ENCODE measurements at regions not wholly inside any gene's neighbourhood (a gene's known extent, or its start where the extent isn't known, plus 50 kb on each side); places are given as distances from the start of the nearest gene placed in this dataset.

- no peak for TF ChIP-seq ZIC2 (tag by site-specific recombination; IDR thresholded peaks at IDR 0.05)
- no peak for TF ChIP-seq ZNF561 (tag by site-specific recombination; IDR thresholded peaks at IDR 0.05; ENCODE audit: borderline replicate concordance)
- TF ChIP-seq ZNF274 (IDR thresholded peaks at IDR 0.05; ENCODE audit: low read length) = no peak
- TF ChIP-seq ZNF274 (tag by site-specific recombination; IDR thresholded peaks at IDR 0.05; ENCODE audit: borderline replicate concordance) = no peak
Measured at GRCh38 chr16:35440875-35441274, 1981.5 kb downstream of the TP53TG3F start (continued).

GRCh38 chr16:35447010-35447558, 1987.7 kb downstream of the TP53TG3F start:
- ChIA-PET POLR2A (no interaction called here), CTCF (no interaction called here)
- H3K27ac ChIP-seq (ENCODE audit: extremely low read depth, low read depth, low read length) = no peak overlapping the region
- no peaks in the 10 kb centered on the region for H3K9me3 ChIP-seq (ENCODE audit: control insufficient read depth, insufficient read depth, low read depth, low read length)
- H3K4me3 ChIP-seq (ENCODE audit: low read depth, low read length) = no peak overlapping the region
- H3K36me3 ChIP-seq (ENCODE audit: control insufficient read depth in 2 of 2, insufficient read depth in 1 of 2, low read length in 2 of 2) = no peaks in the 10 kb centered on the region
- TF ChIP-seq ZNF433 (tag by site-specific recombination; IDR thresholded peaks at IDR 0.05; ENCODE audit: low read depth) (no peak), SETDB1 (IDR thresholded peaks at IDR 0.05; ENCODE audit: insufficient read length, low read length) (peak; percentile 91), ZSCAN30 (tag by site-specific recombination; IDR thresholded peaks at IDR 0.05) (no peak), ZNF274 (IDR thresholded peaks at IDR 0.05; ENCODE audit: low read length) (0 out of 2 replicates have a peak, but pooled peaks have one; percentile 52), ZNF274 (tag by site-specific recombination; IDR thresholded peaks at IDR 0.05; ENCODE audit: borderline replicate concordance) (peak; percentile 47; the same call in 1 of the 2 replicates), TRIM28 (IDR thresholded peaks at IDR 0.05; ENCODE audit: borderline replicate concordance, low read length) (peak; percentile 90; the same call in 1 of the 2 replicates), ZNF146 (tag by site-specific recombination; IDR thresholded peaks at IDR 0.05) (no peak), ZFHX2 (tag by site-specific recombination; conservative IDR thresholded peaks at IDR 0.05) (no peak)
- no peaks in the 10 kb centered on the region for H3K4me1 ChIP-seq (ENCODE audit: control insufficient read depth, insufficient read depth, low read length)

- Histone ChIP-seq H3K9me3 (ENCODE audit: control insufficient read depth, insufficient read depth, low read depth, low read length) (no peaks in the 10 kb centered on the region), H3K36me3 (ENCODE audit: control insufficient read depth in 2 of 2, insufficient read depth in 1 of 2, low read length in 2 of 2) (no peaks in the 10 kb centered on the region), H3K4me3 (ENCODE audit: low read depth, low read length) (no peak overlapping the region), H3K4me1 (ENCODE audit: control insufficient read depth, insufficient read depth, low read length) (no peaks in the 10 kb centered on the region), H3K27ac (ENCODE audit: extremely low read depth, low read depth, low read length) (no peak overlapping the region)
- CTCF ChIA-PET = no interaction called here
- TF ChIP-seq ZNF600 (tag by site-specific recombination; IDR thresholded peaks at IDR 0.05) (no peak), ZNF140 (tag by site-specific recombination; IDR thresholded peaks at IDR 0.05) (no peak), EGR2 (tag by site-specific recombination; IDR thresholded peaks at IDR 0.05; ENCODE audit: low read depth) (no peak), PBX3 (CRISPR knock-in tag; IDR thresholded peaks at IDR 0.05) (no peak), KLF7 (tag by site-specific recombination; IDR thresholded peaks at IDR 0.05; ENCODE audit: borderline replicate concordance) (no peak), GLIS2 (tag by site-specific recombination; IDR thresholded peaks at IDR 0.05) (no peak), ZSCAN5A (tag by site-specific recombination; IDR thresholded peaks at IDR 0.05) (no peak), ZNF416 (tag by site-specific recombination; IDR thresholded peaks at IDR 0.05) (no peak), SP3 (tag by site-specific recombination; IDR thresholded peaks at IDR 0.05) (no peak), ZNF324 (tag by site-specific recombination; IDR thresholded peaks at IDR 0.05) (no peak), ZNF621 (tag by site-specific recombination; IDR thresholded peaks at IDR 0.05) (no peak), ZNF391 (tag by site-specific recombination; IDR thresholded peaks at IDR 0.05; ENCODE audit: borderline replicate concordance, low read depth) (no peak)
- POLR2A ChIA-PET = no interaction called here
Measured at GRCh38 chr16:35449663-35450062, 1990.3 kb downstream of the TP53TG3F start.
